ENCODE measurements at regions not wholly inside any gene's neighbourhood (a gene's known extent, or its start where the extent isn't known, plus 50 kb on each side); places are given as distances from the start of the nearest gene placed in this dataset.
A peak's percentile ranks its signal among the peaks of the same experiment; 100 is the strongest.
"Not testable (repeated sequence)": the region's sequence is repeated elsewhere in the genome, so short reads cannot be mapped to it uniquely, and the experiment has no call there.

- no peak for DNase-seq
Measured at GRCh38 chr2:180829261-180829660, 151.1 kb upstream of the UBE2E3 start.

- no peak for DNase-seq
Measured at GRCh38 chr2:180828756-180829155, 151.6 kb upstream of the UBE2E3 start.

- peak in 1 of 2 experiments; percentile 11 for DNase-seq
Measured at GRCh38 chr2:180823546-180824141, 156.8 kb upstream of the UBE2E3 start.

DNA sequence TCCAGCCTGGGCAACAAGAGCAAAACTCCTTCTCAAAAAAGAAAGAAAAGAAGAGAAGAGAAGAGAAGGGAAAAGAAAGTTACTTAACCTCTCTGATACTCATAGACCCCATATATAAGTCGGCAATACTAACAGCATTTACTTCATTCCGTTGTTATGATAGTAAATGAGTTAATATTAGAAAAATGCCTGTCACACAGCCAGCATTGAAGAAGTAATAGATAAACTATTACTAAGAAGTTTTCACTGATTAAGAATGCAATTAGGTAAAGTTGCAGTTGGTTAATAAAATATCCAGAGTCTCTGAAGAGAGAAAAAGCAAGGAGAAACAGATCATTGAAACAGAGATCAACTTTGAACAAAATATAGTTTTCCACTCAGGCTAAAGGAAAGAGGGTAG lies 161.3 kb upstream of the UBE2E3 start:
- no peak for DNase-seq

GRCh38 chr2:180818700-180819099 lies 161.7 kb upstream of the UBE2E3 start:
- DNase-seq = not testable (repeated sequence)

DNA sequence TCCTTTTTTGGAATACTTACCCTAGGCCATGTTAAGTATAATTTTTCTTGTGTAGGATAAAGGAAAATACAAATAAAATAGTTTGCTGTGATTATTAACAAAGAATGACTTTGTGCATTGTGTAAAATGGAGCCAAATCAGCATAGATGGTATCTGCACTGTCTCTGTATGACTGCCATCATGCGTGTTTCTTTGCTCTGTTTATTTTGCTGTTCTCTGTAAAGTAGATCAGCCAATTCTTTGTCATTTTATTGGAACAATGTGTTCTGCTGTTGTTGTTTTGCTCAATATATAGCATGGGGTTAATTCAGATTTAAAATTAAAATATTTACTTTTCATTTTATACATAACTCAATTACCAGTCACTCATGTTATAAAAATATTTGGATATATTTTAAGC lies 181.3 kb upstream of the UBE2E3 start:
- no peak for DNase-seq

- DNase-seq = no peak
Measured at GRCh38 chr2:180790891-180791290, 189.5 kb upstream of the UBE2E3 start.

GRCh38 chr2:180787330-180787729 lies 193.1 kb upstream of the UBE2E3 start:
- DNase-seq = no peak

DNA sequence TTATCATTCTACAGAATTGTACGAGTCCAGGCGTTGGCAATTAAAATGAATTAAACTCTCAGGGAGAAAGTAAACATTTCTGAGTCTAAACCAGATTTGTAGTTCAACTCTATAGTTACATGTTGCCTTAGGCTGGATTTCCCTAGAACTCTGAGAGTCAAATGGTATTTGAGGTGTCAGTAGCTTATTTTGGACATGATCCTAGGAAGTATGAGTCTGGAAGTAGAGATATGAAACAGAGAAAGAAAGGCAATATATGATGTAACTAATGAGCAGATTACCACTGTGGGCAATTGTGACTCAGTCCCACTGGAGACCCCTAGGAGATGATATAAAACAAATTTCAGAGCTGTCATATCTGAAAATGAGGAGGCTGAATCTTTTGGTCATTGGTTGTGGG lies 199.1 kb upstream of the UBE2E3 start:
- no peak for DNase-seq

DNA sequence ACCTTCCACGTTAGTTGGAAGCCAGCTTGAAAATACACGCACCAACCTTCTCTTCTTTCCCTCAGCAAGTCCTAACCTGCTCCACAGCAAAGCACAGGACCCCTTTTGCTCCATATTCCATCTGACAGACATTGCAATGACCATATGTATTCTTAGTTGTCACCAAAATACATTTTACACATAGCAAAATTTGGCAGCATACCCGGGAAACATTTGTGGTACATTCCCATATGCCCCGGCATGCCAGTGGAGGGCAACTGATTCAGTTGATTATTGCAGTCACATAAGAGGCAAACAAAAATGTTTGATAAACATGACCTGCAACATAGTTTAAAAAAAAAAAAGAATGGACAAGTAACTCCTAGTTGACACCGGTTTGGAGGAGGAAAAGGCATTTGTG lies 202.1 kb upstream of the UBE2E3 start:
- DNase-seq = no peak

DNA sequence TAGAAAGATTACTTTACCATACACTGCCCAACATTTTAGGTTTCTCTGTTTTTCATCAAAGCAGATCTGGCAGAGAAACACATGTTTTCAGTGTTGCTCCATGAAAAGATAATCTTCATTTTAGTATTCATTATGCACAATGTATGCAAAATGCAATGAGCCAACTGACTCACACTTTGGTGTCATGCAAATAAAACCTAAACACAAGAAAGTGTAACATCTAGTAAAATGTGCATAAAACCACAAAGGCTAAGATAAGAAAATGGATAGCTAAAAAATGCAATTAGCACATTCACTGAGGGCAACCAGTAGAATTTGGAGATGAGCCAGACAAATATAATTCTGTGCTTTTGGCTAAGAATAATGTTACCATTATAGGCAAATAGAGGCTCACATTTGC lies 203.5 kb upstream of the UBE2E3 start:
- DNase-seq = no peak

GRCh38 chr2:180775711-180776110 lies 204.7 kb upstream of the UBE2E3 start:
- no peak for DNase-seq

DNA sequence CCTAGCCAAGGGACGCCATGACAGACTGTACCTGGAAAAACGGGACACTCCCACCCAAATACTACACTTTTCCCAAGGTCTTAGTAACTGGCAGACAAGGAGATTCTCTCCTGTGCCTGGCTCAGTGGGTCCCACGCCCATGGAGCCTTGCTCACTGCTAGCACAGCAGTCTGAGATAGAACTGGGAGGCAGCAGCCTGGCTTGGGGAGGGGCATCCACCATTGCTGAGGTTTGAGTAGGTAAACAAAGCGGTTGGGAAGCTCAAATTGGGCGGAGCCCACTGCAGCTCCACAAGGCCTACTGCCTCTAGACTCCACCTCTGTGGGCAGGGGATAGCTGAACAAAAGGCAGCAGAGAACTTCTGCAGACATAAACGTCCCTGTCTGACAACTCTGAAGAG lies 215.1 kb upstream of the UBE2E3 start:
- DNase-seq = not testable (repeated sequence)

GRCh38 chr2:180763263-180763989 lies 217.0 kb upstream of the UBE2E3 start:
- DNase-seq = no peak

DNA sequence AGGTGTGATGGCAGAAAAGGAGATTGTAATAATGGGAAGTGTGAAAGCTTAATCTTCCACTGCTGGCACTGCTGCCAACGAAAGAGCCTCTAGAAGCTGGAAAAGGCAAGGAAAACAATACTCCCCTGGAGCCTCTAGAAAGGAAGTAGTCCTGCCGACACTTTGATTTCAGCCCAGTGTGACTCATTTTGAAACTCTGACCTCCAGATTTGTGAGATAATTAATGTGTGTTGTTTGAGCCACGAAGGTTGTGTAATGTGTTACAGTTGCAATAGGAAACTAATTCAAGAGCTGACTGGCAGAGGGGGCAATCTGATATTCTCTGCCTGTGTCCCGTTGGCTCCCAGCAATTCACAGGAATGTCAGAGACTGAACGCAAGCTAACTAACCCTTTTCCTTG lies 219.2 kb upstream of the UBE2E3 start:
- no peak for DNase-seq

DNA sequence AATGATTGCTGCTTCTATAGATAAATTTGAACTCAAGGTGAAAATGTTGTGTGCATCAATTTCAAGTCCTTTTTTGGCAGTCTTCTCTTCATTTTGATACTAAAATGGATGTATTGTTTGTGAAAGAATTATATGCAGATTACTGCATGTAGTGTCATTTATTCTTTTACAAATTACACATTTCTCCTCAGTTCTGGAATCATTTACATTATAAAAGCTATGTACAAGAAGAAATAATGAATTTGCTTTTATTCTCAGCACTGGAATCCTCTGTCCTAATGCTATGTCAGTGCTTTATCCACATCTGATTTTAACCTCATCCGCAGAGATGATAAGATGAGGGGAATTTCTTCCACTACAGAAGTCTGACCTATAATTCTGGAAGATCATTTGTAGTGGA lies 220.8 kb upstream of the UBE2E3 start:
- no peak for DNase-seq

- DNase-seq = peak in 1 of 2 experiments; percentile 41
Measured at GRCh38 chr2:180753809-180754761, 226.3 kb upstream of the UBE2E3 start.

GRCh38 chr2:180751306-180751920 lies 229.0 kb upstream of the UBE2E3 start:
- no peak for DNase-seq

DNA sequence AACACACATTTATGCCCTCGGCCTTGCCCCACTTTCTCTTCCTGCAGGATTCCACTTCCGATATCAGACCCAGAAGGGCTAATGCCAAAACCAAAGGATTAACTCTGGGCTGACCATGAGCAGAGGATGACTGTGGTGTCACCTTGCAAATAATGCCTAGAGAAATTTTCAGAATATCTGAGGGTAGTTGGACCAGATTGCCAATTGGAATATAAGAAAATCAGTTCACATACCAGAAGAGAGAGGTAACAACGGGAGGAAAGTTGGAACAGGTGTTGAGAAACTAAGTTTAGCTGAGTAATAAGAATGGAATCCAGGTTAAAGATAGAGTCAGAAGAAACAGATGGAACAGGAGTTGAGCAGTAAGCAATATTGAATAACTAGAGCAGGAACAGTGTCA lies 232.7 kb upstream of the UBE2E3 start:
- DNase-seq = no peak

DNA sequence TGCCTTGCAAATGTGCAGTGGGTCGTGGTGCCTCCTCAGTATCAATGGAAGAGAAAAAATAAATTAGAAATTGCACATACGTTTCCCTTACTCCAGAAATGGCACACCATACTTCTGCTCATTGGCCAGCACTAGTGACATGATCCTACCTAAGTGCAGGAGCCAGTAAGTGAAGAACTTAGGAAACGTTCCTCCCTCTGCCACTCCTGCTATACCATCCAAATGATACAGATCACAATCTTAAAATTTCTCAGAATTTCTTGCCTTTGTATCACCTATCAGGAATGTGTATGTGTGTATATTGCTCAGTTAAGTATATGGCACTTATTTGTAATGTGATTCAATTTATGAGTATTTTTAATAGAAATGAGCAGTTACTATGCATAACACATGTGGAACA lies 237.0 kb upstream of the UBE2E3 start:
- no peak for DNase-seq

DNA sequence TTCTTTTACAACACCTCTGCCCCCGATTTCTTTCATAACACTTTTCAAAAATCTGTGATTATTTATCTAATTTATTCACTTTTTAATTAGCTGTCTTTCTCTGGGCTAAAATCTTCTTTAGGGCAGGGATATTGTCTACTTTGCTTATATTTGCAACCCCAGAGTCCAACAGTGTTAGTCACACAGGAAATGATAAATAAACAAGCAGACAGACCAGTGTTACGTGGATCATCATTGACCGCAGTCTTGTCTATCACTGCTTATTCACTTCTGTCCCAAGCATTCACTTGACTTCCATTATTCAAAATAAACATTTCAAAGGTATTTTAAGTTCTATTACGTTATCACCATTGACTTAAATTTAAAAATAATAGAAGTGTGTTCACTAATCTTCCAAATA lies 237.6 kb upstream of the UBE2E3 start:
- peak in 1 of 2 experiments; percentile 25 for DNase-seq

DNA sequence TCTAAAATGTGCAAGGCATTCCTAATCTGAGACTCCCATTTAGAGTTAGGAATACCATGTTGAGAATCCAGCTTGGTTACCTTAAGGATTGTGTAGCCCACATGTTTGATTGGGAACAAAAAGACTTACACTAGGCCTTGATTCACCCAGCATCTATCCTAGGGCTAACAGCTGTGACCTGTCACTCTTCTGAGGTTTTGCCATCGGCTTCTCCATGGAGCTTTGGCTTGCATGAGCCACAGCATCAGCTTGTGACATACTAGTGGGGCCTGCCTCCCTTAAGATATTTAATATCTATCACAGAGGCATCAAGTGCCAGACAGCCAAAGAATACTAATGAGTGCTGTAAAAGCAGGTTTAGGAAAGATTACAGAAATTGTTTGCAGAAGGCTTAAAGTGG lies 241.3 kb upstream of the UBE2E3 start:
- DNase-seq = no peak

DNA sequence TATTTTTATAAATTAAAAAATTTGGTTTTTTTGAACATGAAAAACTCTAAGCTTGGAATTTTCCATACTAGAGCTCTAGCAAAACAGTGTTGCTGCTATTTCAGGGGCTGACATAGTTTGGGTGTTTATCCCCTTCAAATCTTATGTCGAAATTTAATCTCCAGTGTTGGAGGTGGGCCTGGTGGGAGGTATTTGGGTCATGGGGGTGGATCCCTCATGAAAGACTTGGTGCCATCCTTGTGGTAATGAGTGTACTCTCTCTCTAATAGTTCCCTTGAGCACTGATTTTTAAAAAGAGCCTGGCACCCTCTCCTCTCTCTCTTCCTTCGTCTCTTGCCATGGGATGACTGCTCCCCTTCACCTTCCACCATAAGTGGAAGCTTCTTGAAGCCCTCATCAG lies 244.6 kb upstream of the UBE2E3 start:
- DNase-seq = no peak

Data from SW 1271 (cell line).